ENCODE measurements at regions not wholly inside any gene's neighbourhood (a gene's known extent, or its start where the extent isn't known, plus 50 kb on each side); places are given as distances from the start of the nearest gene placed in this dataset.

- TF ChIP-seq CTCF (IDR thresholded peaks at IDR 0.05) = no peak
- TF ChIP-seq RAD21 (conservative IDR thresholded peaks at IDR 0.05 in 1 of 2, IDR thresholded peaks at IDR 0.05 in 1 of 2) = no peak
- TF ChIP-seq RNF2 (IDR thresholded peaks at IDR 0.05; ENCODE audit: borderline replicate concordance, low read depth) = no peak
- no peak for TF ChIP-seq MAX (IDR thresholded peaks at IDR 0.05)
- no peak for TF ChIP-seq RFX5 (IDR thresholded peaks at IDR 0.05)
- TF ChIP-seq KDM5A (IDR thresholded peaks at IDR 0.05) = no peak
Measured at GRCh38 chr13:33525763-33526162, 240.2 kb upstream of the STARD13 start.
